Spleen (tissue), 11 donors: ENCODE measurements at regions not wholly inside any gene's neighbourhood (a gene's known extent, or its start where the extent isn't known, plus 50 kb on each side); places are given as distances from the start of the nearest gene placed in this dataset.

Source experiments
- DNase-seq: peaks from one replicate; pipeline ENCODE4 v3.0.0-alpha.2; 2020
- H3K27ac ChIP-seq, 8 donors: fragments of 200-600 bp; sonication (generic) in 7 of 8; 1 replicate in 4 of 8; 2 replicates in 4 of 8; pipeline versions ENCODE4 v1.5.0 to v1.8.0; 2016 to 2021; ENCODE audit warnings: inconsistent platforms in 4 of 8, mild to moderate bottlenecking in 4 of 8, moderate library complexity in 1 of 8
- H3K27me3 ChIP-seq, 7 donors: fragments of 200-600 bp; sonication (generic) in 6 of 7; replicated peaks in 1 of 7; 1 replicate in 4 of 7; 2 replicates in 3 of 7; pipeline versions ENCODE4 v1.5.0 to v1.8.0; 2016 to 2021; ENCODE audit warnings: inconsistent platforms in 3 of 7, mild to moderate bottlenecking in 1 of 7
- H3K36me3 ChIP-seq, 6 donors: fragments of 200-600 bp; sonication (generic) in 5 of 6; 1 replicate in 4 of 6; 2 replicates in 2 of 6; pipeline versions ENCODE4 v1.5.0 to v1.8.0; 2016 to 2021; ENCODE audit warnings: inconsistent platforms in 2 of 6
- H3K4me1 ChIP-seq, 6 donors: fragments of 200-600 bp; sonication (generic) in 5 of 6; 1 replicate in 3 of 6; 2 replicates in 3 of 6; pipeline versions ENCODE4 v1.5.0 to v1.8.0; 2016 to 2021; ENCODE audit warnings: inconsistent platforms in 3 of 6
- H3K4me3 ChIP-seq, 8 donors: fragments of 200-600 bp; sonication (generic) in 7 of 8; 1 replicate in 4 of 8; 2 replicates in 4 of 8; pipeline versions ENCODE4 v1.5.0 to v1.8.0; 2016 to 2021; ENCODE audit warnings: inconsistent platforms in 4 of 8, mild to moderate bottlenecking in 4 of 8, moderate library complexity in 2 of 8
- H3K9me3 ChIP-seq, 8 donors: fragments of 200-600 bp; sonication (generic) in 7 of 8; 1 replicate in 4 of 8; 2 replicates in 4 of 8; pipeline versions ENCODE4 v1.5.0 to v1.8.0; 2016 to 2021; ENCODE audit warnings: inconsistent platforms in 4 of 8
- POLR2A ChIP-seq, 3 donors: fragments of 450-650 bp; IDR thresholded peaks; one replicate each; pipeline ENCODE4 v1.5.1; 2017; ENCODE audit warnings: antibody characterized with exemption in 3 of 3, mild to moderate bottlenecking in 1 of 3
- POLR2AphosphoS5 ChIP-seq, 3 donors: sonication (generic); formaldehyde crosslinking; IDR thresholded peaks; one replicate each; pipeline ENCODE4 v1.5.1; 2017; ENCODE audit warnings: antibody characterized with exemption in 3 of 3
- WGBS, 5 donors: extraction: QIAGEN DNeasy Blood & Tissue Kit in 3 of 5; methylation state at CpG; one replicate each; pipeline versions ENCODE4 v1.1.5 to v1.1.7; 2013 to 2018; 5-methylcytosine and 5-hydroxymethylcytosine counted together
- intact Hi-C: fragments of 100-400 bp; cut with DNase I; formaldehyde crosslinking; loops from one replicate; pipeline ENCODE4 v1.15.0; 2023; ENCODE audit warnings: low total_unique reads
- TF ChIP-seq, protein P1 (sequence below), 11 experiments: fragments of 200-600 bp in 7 of 11; fragments of 450-650 bp in 4 of 11; sonication (generic) in 4 of 11; IDR thresholded peaks in 8 of 11; conservative IDR thresholded peaks in 3 of 11; 1 replicate in 7 of 11; 2 replicates in 4 of 11; pipeline versions ENCODE4 v1.4.0 to v1.8.0; 2016 to 2021; ENCODE audit warnings: antibody characterized with exemption in 11 of 11, inconsistent platforms in 4 of 11, mild to moderate bottlenecking in 1 of 11
- donor health status: healthy with polysubstance abuse.
- donor health status: DM: no; HTN: no; CAD: no; lungs with moderate emphysema.
- donor health status: DM: no; HTN: no; CAD: no.
- donor health status: Bipolar disorder and iron deficiency.
- donor health status: healthy.
- donor health status: DM: no; HTN: no; CAD: no.
- donor health status: DM: yes; HTN: yes; CAD: no.

- WGBS, 5 donors: 28 to 63% (median 48%) methylated on average over 1 of the region's 1 CpG
- Histone ChIP-seq H3K9me3 (no peaks in the 10 kb centered on the region), H3K27ac (no peak overlapping the region), H3K4me3 (no peak overlapping the region), H3K4me1 (no peaks in the 10 kb centered on the region), H3K27me3 (no peaks in the 10 kb centered on the region), H3K36me3 (no peaks in the 10 kb centered on the region)
- TF ChIP-seq POLR2AphosphoS5 (IDR thresholded peaks at IDR 0.05) (no peak), POLR2A (IDR thresholded peaks at IDR 0.05) (no peak)
- TF ChIP-seq, protein P1, sequence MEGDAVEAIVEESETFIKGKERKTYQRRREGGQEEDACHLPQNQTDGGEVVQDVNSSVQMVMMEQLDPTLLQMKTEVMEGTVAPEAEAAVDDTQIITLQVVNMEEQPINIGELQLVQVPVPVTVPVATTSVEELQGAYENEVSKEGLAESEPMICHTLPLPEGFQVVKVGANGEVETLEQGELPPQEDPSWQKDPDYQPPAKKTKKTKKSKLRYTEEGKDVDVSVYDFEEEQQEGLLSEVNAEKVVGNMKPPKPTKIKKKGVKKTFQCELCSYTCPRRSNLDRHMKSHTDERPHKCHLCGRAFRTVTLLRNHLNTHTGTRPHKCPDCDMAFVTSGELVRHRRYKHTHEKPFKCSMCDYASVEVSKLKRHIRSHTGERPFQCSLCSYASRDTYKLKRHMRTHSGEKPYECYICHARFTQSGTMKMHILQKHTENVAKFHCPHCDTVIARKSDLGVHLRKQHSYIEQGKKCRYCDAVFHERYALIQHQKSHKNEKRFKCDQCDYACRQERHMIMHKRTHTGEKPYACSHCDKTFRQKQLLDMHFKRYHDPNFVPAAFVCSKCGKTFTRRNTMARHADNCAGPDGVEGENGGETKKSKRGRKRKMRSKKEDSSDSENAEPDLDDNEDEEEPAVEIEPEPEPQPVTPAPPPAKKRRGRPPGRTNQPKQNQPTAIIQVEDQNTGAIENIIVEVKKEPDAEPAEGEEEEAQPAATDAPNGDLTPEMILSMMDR (IDR thresholded peaks at IDR 0.05 in 8 of 11, conservative IDR thresholded peaks at IDR 0.05 in 3 of 11): no peak
- DNase-seq: no peak
- intact Hi-C loops: no loop called here
These were observed 231.6 kb upstream of the NT5C1B start for GRCh38 chr2:18820966-18821365.

- intact Hi-C loops: no loop called here
- Histone ChIP-seq H3K27ac (no peak overlapping the region), H3K27me3 (no peaks in the 10 kb centered on the region), H3K4me3 (no peak overlapping the region), H3K9me3 (no peaks in the 10 kb centered on the region), H3K4me1 (no peaks in the 10 kb centered on the region), H3K36me3 (no peaks in the 10 kb centered on the region)
- TF ChIP-seq POLR2AphosphoS5 (IDR thresholded peaks at IDR 0.05) (no peak), POLR2A (IDR thresholded peaks at IDR 0.05) (no peak)
- TF ChIP-seq, protein P1 (IDR thresholded peaks at IDR 0.05 in 8 of 11, conservative IDR thresholded peaks at IDR 0.05 in 3 of 11): no peak
- WGBS, 5 donors: 61 to 75% (median 65%) methylated on average over 2 of the region's 2 CpGs
- DNase-seq: no peak
These were observed 230.2 kb upstream of the NT5C1B start for GRCh38 chr2:18819566-18819965.

GRCh38 chr2:18814387-18814786, 225.0 kb upstream of the NT5C1B start:
- Histone ChIP-seq H3K27me3 (no peaks in the 10 kb centered on the region), H3K4me1 (no peaks in the 10 kb centered on the region), H3K9me3 (no peaks in the 10 kb centered on the region), H3K4me3 (no peak overlapping the region), H3K27ac (no peak overlapping the region), H3K36me3 (no peaks in the 10 kb centered on the region)
- no peak for DNase-seq
- intact Hi-C loops: no loop called here
- 63 to 82% (median 76%) methylated on average over 2 of the region's 2 CpGs for WGBS, 5 donors
- TF ChIP-seq POLR2A (IDR thresholded peaks at IDR 0.05): no peak
- no peak for TF ChIP-seq POLR2AphosphoS5 (IDR thresholded peaks at IDR 0.05)
- TF ChIP-seq, protein P1 (IDR thresholded peaks at IDR 0.05 in 8 of 11, conservative IDR thresholded peaks at IDR 0.05 in 3 of 11): no peak

DNA sequence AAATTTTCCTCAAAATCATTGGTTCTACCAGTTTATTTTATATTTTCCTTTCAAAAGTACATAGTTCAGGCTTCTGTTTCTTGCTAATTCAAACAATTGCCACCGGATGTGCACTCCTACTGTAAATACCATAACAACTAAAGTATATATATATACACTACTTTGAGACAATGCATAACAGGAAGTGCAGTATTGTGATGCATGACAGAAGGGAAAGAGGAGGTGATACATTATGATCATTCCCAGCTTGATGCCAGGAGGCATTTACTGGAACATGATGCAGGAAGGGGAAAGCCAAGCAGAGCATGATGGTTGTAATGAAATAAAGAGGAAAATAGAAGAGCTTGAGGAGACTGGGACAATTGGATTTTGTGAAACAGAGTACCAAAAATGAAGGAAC, 215.2 kb upstream of the NT5C1B start:
- TF ChIP-seq POLR2A (IDR thresholded peaks at IDR 0.05): no peak
- TF ChIP-seq POLR2AphosphoS5 (IDR thresholded peaks at IDR 0.05): no peak
- TF ChIP-seq, protein P1 (IDR thresholded peaks at IDR 0.05 in 8 of 11, conservative IDR thresholded peaks at IDR 0.05 in 3 of 11): no peak
- Histone ChIP-seq H3K4me1 (no peaks in the 10 kb centered on the region), H3K27me3 (no peaks in the 10 kb centered on the region), H3K36me3 (no peaks in the 10 kb centered on the region), H3K4me3 (no peak overlapping the region), H3K27ac (no peak overlapping the region), H3K9me3 (no peaks in the 10 kb centered on the region)
- DNase-seq: no peak
- WGBS, 5 donors: 55 to 79% (median 70%) methylated on average over 1 of the region's 1 CpG
- intact Hi-C loops: no loop called here
